Skin of body (tissue), 1 donor: ENCODE measurements at regions not wholly inside any gene's neighbourhood (a gene's known extent, or its start where the extent isn't known, plus 50 kb on each side); places are given as distances from the start of the nearest gene placed in this dataset.
"Not testable (repeated sequence)": the region's sequence is repeated elsewhere in the genome, so short reads cannot be mapped to it uniquely, and the experiment has no call there.

Experiments used
- DNase-seq: peaks from one replicate; lab custom pipeline; 2025; lab: John Stamatoyannopoulos, UW

DNA sequence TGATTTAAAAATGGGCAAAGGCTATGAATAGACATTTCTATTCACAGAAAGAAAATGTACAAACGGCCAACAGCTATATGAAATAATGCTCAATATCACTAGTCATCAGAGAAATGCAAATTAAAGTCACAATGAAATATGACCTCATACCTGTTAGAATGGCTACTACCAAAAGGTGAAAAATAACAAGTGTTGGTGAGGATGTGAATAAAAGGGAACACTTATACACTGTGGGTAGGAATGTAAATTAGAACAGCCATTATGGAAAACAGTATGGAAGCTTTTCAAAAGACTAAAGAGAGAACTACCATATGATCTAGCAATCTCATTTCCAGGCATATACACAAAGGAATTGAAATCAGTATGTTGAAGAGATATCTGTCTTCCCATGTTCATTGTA is 118.9 kb upstream of the SPOPL start:
- DNase-seq: no peak

DNA sequence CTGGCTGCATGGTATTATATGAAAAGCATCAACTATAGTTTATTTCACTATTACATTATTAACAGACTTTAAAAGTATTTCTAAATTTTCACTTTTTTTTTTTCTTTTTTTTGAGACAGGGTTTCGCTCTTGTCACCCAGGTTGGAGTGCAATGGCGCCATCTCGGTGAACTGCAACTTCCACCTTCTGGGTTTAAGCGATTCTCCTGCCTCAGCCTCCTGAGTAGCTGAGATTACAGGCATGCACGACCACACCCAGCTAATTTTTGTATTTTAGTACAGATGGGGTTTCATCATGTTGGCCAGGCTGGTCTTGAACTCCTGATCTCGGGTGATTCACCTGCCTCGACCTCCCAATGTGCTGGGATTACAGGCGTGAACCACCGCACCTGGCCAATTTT is 115.4 kb upstream of the SPOPL start:
- not testable (repeated sequence) for DNase-seq

DNA sequence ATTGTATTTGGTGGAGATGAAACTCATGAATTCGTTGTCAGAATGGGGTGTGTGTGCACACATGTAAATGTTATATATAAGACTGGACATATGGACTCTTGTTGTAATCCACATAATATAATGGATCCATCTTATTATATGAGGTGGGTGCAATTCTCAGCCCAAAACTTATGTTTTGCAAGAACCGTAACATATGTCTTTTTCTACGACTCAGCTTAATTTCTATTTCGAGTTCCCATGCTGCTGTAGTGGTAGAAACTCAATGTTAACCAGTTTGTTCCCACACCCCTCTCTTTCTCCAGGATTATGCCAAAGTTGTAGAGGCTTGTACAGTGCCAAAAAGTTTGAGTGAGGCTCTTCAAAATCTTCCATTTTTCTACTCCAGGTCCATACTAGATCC is 112.5 kb upstream of the SPOPL start:
- DNase-seq: no peak

DNA sequence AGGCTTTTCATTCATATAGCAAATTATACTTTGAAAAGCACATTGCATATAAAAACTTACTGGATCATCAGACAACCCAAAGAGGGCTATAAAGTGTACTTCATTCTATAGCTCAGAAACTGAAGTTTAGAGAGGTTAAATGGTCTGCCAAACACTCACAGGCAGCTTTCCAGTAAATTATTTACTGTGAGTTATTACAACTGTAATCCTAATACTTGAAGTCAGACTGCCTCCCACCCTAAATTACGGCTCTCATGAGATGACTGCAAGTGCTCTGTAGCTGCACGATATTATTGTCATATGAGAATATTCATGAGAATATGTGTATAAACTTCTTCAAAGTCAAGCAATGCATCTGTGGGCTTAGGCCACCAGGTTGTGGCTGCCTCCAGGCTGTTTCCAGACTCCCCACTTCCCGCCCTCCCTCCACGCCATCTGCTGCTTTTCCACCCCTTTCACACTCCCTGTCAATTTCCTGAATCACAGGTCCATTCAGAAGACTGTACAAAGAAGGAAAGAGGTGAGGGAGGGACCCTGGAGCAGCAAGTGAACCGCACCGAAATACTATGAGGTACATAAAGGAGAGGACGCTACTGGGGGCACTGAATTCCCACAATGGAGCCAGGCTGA is 111.1 kb upstream of the SPOPL start:
- peak; percentile 19 for DNase-seq

DNA sequence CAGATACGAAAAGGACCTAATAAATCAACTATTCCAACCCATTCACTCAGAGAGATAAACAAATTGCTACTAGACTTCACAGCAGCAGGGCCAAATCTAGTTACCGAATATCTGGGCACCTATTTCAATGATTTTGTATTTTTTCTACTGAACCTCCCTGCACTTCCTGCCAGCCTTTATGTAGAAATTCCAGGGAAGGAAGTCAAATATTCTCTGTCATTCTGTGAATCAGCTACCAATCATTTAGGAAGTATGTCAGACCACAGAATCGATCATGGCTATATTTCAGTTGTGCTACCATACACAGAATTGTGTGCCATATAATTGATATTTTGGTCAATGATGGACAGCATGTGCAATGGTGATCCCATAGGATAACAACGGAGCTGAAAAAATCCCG is 109.6 kb upstream of the SPOPL start:
- no peak for DNase-seq

DNA sequence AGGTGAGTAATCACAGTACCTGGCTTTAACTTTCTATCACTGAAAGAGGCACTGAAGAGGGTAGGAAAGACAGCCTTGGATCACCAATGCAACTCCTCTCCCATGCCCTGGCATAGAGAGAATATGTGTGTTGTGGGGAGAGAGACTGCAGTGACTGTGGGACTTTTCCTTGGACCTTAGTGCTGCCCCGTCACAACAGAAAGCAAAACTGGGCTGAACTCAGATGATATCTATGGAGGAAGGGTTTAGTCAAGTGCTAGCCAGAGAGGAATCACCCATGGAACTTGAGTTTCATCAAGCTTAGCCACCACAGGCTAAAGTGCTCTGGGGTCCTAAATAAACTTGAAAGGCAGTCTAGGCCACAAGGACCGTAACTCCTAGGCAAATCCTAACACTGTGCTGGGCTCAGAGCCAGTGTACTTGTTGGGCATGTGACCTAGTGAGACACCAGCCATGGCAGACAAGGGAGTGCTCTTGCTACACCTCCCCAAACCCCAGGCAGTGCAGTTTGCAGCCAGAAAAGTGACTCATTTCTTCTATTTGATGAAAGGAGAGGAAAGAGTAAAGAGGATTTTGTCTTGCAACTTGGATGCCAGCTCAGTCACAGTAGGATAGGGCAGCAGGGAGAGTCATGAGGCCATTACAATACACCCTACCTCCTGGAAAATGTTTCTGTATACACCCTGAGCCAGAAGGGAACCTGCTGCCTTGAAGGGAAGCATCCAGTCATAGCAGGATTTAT is 105.8 kb upstream of the SPOPL start:
- no peak for DNase-seq

DNA sequence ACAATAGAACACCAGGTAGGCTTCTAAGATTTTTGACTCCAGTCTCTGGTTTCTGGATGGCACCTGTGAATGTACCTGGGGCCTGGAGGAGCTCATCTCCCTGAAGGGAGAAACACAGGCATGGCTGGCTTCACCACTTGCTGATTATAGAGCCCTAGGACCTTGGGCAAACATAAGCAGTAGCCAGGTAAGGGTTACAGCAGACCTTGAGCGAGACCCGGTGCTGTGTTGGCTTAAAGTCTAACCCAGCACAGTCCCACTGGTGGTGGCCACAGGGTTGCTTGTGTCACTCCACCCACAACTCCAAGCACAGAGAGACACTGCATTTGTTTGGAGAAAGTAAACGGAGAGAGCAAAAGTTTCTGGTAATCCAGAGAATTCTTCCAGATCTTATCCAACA is 104.7 kb upstream of the SPOPL start:
- DNase-seq: no peak

DNA sequence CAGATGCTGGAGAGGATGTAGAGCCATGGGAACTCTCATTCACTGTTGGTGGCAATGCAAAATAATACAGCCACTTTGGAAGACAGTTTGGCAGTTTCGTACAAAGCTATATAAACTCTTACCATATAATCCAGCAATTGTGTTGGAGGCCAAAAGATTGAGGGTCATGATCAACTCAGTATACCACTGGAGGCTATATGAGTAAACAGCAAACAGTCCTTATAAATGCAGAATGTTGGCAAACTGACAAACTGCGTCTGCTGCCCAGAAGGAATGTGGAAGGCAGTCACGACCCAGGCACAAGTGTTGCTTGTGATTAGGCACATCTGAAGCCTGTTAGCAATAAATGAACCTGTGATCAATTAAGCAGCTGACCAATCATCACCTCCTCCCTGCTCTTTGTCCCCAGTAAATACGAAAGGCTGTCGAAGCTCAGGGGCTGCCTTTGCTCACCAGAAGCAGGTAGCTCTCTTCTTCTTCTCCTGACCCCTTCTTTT is 98.1 kb upstream of the SPOPL start:
- no peak for DNase-seq

DNA sequence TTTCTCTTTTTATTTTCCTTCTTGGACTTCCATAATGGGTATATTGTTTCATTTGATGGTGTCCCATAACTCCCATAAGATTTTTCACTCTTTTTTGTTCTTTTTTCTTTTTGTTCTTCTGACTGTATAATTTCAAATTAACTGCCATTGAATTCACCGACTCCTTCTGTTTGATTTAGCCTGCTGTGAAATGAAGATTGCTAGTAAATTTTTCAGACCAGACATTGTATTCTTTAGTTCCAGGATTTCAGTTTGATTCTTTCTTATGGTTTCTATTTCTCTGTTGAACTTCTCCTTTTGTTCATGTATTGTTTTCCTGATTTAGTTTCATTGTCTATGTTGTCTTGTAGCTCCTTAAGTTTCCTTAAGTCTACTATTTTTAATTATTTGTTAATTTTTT is 87.6 kb upstream of the SPOPL start:
- no peak for DNase-seq

DNA sequence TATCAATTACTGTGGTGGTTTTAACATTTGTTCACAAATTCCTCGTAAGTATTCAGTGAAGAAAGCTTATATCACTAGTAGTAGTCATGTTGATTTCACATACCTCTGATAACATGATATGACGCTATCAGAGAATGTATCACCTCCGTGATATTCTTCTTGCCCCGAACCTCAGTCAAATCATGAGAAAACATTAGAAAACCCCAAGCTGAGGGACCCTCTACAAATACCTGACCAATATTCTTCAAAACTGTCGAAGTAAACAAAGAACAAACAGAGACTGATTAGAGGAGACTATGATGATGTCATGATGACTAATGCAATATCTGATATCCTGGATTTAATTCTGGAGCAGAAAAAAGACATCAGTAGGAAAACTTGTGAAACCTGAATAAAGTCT is 85.6 kb upstream of the SPOPL start:
- no peak for DNase-seq

DNA sequence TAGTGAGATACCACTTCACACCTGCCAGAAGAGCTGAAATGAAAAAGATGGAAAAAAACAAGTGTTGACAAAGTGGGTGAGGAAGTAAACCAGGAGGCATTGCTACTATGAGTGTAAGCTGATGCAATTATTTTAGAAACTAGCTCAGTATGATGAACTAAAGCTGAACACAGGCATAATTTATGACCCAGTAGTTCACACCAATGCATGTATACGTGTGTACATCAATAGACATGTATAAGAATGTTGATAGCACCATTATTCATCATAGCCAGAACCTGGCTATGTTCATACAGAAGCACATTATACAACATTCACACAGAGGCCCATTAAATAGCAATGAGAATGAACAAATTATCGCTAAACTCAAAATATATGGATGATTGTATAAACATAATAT is 83.1 kb upstream of the SPOPL start:
- no peak for DNase-seq

DNA sequence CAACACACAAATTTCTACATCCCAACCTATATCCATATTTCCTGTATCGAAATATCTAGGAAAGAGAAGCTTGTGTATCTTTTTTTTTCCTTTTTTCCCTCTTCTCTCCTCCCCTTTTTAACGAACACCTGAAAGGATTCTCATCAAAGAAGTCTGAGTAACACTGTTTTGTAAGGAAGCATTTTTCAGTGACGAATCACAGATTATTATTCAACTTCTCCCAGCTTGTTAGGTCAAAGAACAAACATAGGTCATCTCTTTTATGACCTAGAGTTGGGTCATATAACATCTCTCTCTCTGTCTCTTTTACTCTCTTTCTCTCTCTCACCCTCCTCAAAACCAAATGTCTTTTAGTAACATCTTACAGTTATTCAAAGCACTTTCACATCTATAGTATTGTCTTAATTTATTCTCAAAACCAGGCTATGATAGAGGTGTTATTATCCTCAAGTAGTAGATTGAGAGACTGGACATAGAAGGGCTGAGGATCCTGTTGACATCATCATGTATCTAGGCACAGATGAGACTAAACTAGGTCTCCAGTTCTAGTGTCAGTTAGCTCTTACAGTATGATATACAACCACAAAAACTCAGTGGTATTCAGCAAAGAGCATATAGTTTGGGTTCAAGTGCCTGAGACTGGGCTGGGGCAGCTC is 80.1 kb upstream of the SPOPL start:
- DNase-seq: no peak

DNA sequence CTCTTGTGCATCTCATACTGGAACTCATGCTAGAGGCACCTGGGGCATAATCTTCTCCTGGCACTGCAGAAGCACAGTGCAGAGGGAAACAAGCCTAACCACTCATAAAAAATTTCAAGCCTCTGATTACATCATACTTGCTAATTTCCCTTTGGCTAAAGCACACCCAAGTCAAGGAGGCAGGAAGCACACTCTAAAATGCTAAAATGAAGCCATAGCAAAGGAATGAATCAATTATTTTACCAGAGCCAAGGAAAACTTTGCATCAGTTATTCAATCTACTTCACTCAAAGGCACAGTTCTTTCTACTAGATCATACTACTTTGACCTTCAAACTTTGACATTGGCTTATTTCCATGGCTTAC is 79.6 kb upstream of the SPOPL start:
- DNase-seq: peak; percentile 21

DNA sequence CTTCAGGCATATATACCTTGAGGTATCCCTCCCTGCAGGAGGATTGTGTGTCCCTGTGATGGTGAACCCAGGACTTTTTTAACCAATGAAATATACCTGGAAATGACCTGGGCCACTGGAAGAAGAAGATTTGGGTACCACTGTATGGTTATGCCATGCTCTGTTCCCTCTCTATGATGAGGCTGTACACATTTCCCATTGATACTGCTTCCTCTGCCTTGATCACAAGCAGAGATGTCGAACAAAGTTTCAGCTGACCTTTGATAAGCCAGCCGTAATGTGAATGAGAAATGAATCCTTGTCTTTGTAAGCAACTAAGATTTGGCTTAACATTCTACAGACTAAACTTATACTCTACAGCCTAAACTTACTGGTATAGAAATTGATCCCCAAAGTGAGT is 78.4 kb upstream of the SPOPL start:
- no peak for DNase-seq

DNA sequence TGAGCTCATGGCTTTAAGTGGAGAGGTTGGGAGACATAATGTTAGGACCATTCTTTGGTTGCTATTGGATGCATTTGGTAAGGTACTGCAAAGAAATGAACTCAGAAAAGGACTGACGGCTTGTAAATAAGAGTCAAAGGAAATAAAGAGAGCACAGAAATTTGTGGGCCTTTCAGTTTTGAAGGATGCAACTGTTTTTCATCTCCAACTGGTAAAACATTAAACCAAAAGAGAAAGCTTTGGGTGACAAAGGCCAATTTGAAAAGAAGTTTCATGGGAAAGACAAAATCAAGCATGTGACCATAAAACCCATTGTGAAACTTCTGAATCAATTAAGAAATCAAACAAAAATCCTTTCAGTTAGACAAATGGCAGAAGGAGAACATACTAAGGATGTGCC is 77.8 kb upstream of the SPOPL start:
- DNase-seq: no peak

DNA sequence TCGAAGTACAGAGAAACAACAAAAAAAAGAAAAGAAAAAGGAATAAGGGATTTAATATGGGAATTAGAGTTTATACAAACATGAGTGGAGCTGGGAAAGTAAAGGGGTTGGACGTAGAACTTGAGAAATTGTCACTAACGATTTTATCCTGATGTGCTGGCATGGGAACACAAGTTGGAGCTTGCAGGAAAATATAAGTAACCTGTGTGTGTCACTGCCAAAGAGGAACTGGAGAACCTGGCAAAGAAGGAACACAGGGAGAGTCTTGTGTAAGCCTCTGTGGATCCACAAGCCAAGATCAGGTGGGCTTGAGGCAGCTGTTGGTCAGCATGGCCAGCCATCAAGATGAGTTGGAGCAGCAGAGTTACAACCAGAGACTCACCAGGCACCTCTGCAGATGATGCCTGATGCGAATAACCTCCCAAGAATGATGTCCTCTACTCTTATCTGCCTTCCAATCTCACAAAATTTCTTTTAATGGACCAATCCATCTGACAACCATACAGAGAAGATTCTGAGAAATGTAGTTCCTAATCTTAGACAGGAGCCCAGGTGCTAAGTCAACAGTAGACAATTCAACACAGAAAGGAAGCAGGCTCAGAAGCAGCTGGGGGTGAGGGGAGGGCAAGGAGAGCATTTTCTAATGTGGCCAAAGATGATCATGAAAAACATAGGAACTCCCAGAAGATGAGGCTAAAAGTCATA is 77.0 kb upstream of the SPOPL start:
- no peak for DNase-seq

DNA sequence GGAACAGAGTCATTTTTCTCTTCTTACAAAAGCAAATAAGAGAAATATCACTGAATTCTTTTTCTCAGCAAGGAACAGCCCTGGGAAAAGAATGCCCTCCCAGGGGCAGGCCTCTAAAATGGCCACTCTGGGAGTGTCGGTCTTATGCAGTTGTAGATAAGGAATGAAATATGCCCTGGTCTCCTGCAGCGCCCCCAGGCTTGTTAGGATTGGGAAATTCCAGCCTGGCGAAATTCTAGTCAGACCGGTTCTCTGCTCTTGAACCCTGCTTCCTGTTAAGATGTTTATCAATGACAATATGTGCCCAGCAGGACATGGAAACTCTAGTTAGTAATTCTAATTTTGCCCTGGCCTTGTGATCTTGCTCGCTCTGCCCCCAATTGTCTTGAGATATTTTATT is 75.5 kb upstream of the SPOPL start:
- not testable (repeated sequence) for DNase-seq

DNA sequence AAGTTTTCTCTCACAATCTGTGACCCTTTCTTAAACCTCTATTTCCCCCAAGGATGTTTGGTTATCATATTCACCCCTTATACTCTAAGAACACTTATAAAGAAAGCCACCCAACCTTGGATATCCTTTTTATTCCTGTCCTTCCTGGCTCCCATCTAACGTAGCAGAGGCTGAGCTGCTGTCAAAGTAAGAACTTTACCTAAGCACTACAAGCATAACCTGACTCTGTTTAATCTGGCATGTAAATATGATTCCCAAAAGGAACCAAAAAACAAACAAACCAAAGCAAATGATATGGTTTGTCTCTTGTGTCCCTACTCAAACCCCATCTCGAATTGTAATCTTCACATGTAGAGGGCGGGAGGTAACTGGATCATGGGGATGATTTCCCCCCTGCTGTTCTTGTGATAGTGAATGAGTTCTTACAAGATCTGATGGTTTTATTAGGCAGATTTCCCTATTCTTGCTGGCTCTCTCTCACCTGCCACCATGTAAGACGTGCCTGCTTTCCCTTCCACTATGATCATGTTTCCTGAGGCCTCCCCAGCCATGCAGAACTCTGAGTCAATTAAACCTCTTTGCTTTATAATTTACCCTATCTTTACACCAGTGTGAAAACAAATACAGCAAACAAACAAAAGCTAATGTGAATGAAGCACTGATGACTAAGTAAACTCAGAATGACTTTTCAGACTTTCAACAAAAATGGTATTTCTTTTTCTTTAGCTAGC is 72.7 kb upstream of the SPOPL start:
- no peak for DNase-seq

DNA sequence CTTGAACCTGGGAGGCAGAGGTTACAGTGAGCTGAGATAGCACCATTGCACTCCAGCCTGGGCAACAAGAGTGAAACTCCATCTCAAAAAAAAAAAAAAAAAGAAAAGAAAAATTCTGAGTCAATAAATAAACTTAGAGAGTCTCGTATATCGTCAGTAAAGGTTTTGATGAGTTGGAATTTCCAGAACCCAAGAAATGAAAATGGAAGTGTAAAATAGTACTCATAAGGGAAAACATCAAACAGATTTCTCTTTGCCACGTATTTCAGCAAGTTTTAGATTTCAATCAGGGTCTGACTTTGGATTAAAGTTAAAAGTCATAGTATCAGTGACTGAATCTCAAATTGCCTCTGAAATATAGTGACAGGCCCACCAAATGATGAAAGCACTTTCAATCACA is 71.4 kb upstream of the SPOPL start:
- DNase-seq: no peak

DNA sequence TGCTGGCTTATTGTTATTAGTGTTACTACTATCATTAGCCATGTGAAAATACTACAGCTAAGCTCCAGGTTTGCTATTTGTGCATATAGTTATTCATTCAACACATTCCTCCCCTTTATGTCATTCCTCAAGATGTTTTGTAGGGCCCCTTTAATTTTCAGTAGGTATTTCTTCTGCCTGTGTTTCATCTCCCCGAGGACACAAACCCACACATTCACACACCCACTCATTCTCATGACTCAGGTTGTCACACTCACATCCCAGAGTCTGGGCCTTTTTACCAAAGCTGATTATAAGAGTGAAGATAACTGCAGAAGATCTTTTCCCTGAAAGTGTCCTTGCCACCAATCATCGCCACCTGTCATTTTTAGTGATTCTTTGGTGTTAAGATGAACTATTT is 68.6 kb upstream of the SPOPL start:
- DNase-seq: no peak
